ENCODE measurements at regions not wholly inside any gene's neighbourhood (a gene's known extent, or its start where the extent isn't known, plus 50 kb on each side); places are given as distances from the start of the nearest gene placed in this dataset.

DNA sequence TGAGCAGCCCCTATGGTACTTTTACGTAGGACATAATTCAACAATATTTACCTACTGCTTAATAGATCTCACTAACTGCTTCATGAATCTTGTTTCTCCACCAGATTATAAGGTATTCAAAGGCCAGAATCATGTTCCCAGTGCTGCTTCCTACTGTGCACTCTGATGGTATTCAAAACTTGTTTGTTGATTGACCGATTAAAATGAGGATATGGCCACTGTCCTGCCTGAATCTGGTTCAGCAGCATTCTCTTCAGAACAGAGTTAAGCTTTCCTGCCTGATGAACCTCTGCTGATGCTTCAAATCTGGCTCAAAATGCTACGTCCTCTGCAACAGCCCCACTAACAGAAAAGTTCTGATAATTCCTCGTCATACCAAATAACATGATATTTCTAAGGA, 150.7 kb upstream of the ZNF462 start:
- Mint-ChIP-seq H3K4me1 (ENCODE audit: unreplicated experiment) (peaks cover 34% of the 10 kb centered on the region), H3K27ac (ENCODE audit: unreplicated experiment) (peak overlapping the region; percentile 36), H3K9me3 (ENCODE audit: unreplicated experiment) (no peaks in the 10 kb centered on the region), H3K27me3 (ENCODE audit: unreplicated experiment) (no peaks in the 10 kb centered on the region), H3K36me3 (ENCODE audit: unreplicated experiment) (no peaks in the 10 kb centered on the region), H3K4me3 (ENCODE audit: unreplicated experiment) (no peak overlapping the region)
- DNase-seq (ENCODE audit: extremely low spot score, unreplicated experiment), result no peak
- TF ChIP-seq, protein P1, sequence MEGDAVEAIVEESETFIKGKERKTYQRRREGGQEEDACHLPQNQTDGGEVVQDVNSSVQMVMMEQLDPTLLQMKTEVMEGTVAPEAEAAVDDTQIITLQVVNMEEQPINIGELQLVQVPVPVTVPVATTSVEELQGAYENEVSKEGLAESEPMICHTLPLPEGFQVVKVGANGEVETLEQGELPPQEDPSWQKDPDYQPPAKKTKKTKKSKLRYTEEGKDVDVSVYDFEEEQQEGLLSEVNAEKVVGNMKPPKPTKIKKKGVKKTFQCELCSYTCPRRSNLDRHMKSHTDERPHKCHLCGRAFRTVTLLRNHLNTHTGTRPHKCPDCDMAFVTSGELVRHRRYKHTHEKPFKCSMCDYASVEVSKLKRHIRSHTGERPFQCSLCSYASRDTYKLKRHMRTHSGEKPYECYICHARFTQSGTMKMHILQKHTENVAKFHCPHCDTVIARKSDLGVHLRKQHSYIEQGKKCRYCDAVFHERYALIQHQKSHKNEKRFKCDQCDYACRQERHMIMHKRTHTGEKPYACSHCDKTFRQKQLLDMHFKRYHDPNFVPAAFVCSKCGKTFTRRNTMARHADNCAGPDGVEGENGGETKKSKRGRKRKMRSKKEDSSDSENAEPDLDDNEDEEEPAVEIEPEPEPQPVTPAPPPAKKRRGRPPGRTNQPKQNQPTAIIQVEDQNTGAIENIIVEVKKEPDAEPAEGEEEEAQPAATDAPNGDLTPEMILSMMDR (IDR thresholded peaks at IDR 0.05), result no peak

DNA sequence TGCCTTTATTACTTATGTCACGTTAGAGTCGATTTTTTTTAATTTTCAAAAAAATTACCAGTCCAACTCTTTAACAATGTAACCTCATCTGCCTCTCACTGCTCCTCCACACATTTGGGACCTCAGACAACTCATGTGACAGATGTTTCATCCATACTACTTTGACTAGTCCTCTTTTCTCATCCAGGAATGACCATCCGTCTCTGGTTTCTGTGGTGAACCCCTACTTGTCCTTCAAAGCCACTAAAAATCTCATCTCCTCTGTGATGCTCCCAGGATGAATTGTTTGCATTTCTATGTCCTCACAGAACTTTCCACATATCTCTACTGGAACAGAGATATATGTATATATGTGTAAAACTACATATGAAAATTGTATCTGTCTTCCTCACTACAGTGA, 149.8 kb upstream of the ZNF462 start:
- H3K36me3 Mint-ChIP-seq (ENCODE audit: unreplicated experiment), result no peaks in the 10 kb centered on the region
- no peaks in the 10 kb centered on the region for H3K9me3 Mint-ChIP-seq (ENCODE audit: unreplicated experiment)
- peaks cover 37% of the 10 kb centered on the region for H3K4me1 Mint-ChIP-seq (ENCODE audit: unreplicated experiment)
- H3K27ac Mint-ChIP-seq (ENCODE audit: unreplicated experiment), result no peak overlapping the region
- no peaks in the 10 kb centered on the region for H3K27me3 Mint-ChIP-seq (ENCODE audit: unreplicated experiment)
- TF ChIP-seq, protein P1 (IDR thresholded peaks at IDR 0.05), result no peak
- H3K4me3 Mint-ChIP-seq (ENCODE audit: unreplicated experiment), result no peak overlapping the region
- DNase-seq (ENCODE audit: extremely low spot score, unreplicated experiment), result no peak

DNA sequence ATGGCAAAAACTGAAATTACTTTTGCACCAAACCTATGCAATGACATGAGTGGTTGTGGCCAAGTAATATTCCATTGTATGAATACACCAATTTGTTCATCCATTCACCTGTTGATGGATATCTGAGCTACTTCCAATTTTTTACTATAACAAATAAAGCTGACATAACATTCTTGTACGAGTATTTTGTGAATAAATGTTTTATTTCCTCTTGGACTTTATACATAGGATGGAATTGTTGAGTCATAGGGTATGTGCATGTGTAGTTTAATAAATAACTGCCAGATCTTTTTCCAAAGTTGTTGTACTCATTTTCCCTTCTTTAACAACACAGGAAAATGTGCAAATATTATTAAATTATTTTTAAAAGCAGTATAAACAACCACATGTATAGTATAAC, 146.1 kb upstream of the ZNF462 start:
- Mint-ChIP-seq H3K4me1 (ENCODE audit: unreplicated experiment) (peaks cover 41% of the 10 kb centered on the region), H3K4me3 (ENCODE audit: unreplicated experiment) (no peak overlapping the region), H3K27ac (ENCODE audit: unreplicated experiment) (no peak overlapping the region), H3K36me3 (ENCODE audit: unreplicated experiment) (no peaks in the 10 kb centered on the region), H3K9me3 (ENCODE audit: unreplicated experiment) (no peaks in the 10 kb centered on the region), H3K27me3 (ENCODE audit: unreplicated experiment) (no peaks in the 10 kb centered on the region)
- DNase-seq (ENCODE audit: extremely low spot score, unreplicated experiment), result no peak
- TF ChIP-seq, protein P1 (IDR thresholded peaks at IDR 0.05), result no peak

DNA sequence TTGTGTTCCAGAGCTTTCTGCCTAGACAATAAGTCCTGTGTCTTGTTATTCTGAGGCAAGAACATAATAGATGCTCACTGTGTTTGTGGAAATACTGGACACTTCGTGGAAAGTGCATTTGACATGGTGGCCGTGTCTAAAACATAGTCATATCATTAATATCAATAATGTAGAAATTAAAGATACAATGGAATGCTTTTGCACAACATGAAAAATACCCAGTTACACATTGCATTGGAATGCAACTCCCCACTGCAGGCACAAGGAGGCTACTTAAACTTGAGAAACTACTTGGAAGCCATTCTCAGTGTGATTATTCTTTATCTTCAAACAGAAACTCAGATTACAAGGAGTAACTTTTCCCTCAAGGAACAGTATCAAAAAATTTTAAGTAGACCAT, 145.3 kb upstream of the ZNF462 start:
- no peaks in the 10 kb centered on the region for H3K9me3 Mint-ChIP-seq (ENCODE audit: unreplicated experiment)
- no peaks in the 10 kb centered on the region for H3K36me3 Mint-ChIP-seq (ENCODE audit: unreplicated experiment)
- no peaks in the 10 kb centered on the region for H3K27me3 Mint-ChIP-seq (ENCODE audit: unreplicated experiment)
- H3K27ac Mint-ChIP-seq (ENCODE audit: unreplicated experiment), result peak overlapping the region; percentile 84
- no peak for DNase-seq (ENCODE audit: extremely low spot score, unreplicated experiment)
- TF ChIP-seq, protein P1 (IDR thresholded peaks at IDR 0.05), result peak; percentile 39
- no peak overlapping the region for H3K4me3 Mint-ChIP-seq (ENCODE audit: unreplicated experiment)
- H3K4me1 Mint-ChIP-seq (ENCODE audit: unreplicated experiment), result peaks cover 35% of the 10 kb centered on the region

DNA sequence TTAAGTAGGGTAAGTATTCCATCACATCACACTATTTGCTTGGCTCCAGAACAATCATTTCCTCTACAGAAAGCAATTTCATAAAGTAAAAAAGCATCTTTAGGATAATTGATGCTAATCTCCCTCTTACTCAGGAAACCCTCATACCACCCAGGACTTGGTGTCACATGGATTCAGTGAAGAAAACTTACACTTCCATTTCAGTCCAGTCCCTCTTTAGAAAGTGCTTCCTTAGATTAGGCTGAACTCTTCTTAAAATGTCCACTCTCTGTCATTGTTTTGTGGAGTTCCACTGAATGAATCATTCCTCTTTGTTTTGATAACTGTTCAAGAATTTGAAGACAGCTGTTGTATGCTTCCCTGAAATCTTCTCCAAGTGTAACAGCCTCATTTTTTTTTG, 144.0 kb upstream of the ZNF462 start:
- Mint-ChIP-seq H3K9me3 (ENCODE audit: unreplicated experiment) (no peaks in the 10 kb centered on the region), H3K36me3 (ENCODE audit: unreplicated experiment) (no peaks in the 10 kb centered on the region), H3K4me1 (ENCODE audit: unreplicated experiment) (peaks cover 35% of the 10 kb centered on the region), H3K4me3 (ENCODE audit: unreplicated experiment) (no peak overlapping the region), H3K27me3 (ENCODE audit: unreplicated experiment) (no peaks in the 10 kb centered on the region), H3K27ac (ENCODE audit: unreplicated experiment) (peak overlapping the region; percentile 84)
- no peak for DNase-seq (ENCODE audit: extremely low spot score, unreplicated experiment)
- TF ChIP-seq, protein P1 (IDR thresholded peaks at IDR 0.05), result no peak

Measured in osteocyte (in vitro differentiated cells).